ENCODE measurements at regions not wholly inside any gene's neighbourhood (a gene's known extent, or its start where the extent isn't known, plus 50 kb on each side); places are given as distances from the start of the nearest gene placed in this dataset.

DNA sequence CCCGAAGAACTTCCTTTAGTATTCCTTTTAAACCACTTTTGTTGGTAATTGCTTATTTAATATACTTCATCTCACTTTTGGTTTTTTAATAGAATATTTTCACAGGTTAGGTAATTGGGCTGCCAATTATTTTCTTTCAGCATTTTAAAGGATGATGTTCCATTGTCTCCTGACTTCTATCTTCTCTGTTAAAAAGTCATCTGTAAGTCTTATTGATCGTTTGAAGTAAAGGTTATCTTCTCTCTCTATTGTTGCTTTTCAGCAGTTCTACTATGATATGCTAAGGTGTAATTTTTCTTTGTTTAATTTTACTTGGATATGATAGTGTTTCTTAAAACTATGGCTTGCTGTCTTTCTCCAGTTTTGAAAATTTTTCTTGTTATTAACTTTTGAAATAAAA is 307.5 kb downstream of the MAP2K4 start:
- no peak for FAIRE-seq
- no peak for DNase-seq (ENCODE audit: low read depth, low spot score)
- no peaks in the 10 kb centered on the region for H3K9me3 ChIP-seq (ENCODE audit: control insufficient read depth, low read depth, low read length)
- no peak overlapping the region for H2AFZ ChIP-seq (ENCODE audit: control insufficient read depth, low read length)
- TF ChIP-seq CTCF (optimal IDR thresholded peaks at IDR 0.05 in 1 of 3, IDR thresholded peaks at IDR 0.05 in 1 of 3, conservative IDR thresholded peaks at IDR 0.05 in 1 of 3; ENCODE audit: extremely low read depth in 1 of 3, insufficient read depth in 2 of 3, low read length in 3 of 3) (no peak), EZH2 (IDR thresholded peaks at IDR 0.05; ENCODE audit: low read length) (no peak)
- no peak overlapping the region for H3K4me2 ChIP-seq (ENCODE audit: control insufficient read depth, extremely low read depth, insufficient read depth, low read depth, low read length)
- no peaks in the 10 kb centered on the region for H3K4me1 ChIP-seq (ENCODE audit: control insufficient read depth, extremely low read depth, insufficient read depth, low read length)
- no peaks in the 10 kb centered on the region for H3K27me3 ChIP-seq (ENCODE audit: control insufficient read depth, extremely low read depth, insufficient read depth, low read length)
- H3K36me3 ChIP-seq (ENCODE audit: control insufficient read depth in 2 of 2, extremely low read depth in 1 of 2, insufficient read depth in 2 of 2, low read length in 2 of 2) = no peaks in the 10 kb centered on the region
- no peak overlapping the region for H3K4me3 ChIP-seq (ENCODE audit: control insufficient read depth in 2 of 3, extremely low read depth in 1 of 3, insufficient read depth in 2 of 3, low read depth in 1 of 3, low read length in 3 of 3)
- H3K27ac ChIP-seq (ENCODE audit: control insufficient read depth, insufficient read depth, low read length) = no peak overlapping the region
- H3K79me2 ChIP-seq (ENCODE audit: control insufficient read depth, insufficient read depth, low read length) = no peaks in the 10 kb centered on the region
- no peaks in the 10 kb centered on the region for H3K9me1 ChIP-seq (ENCODE audit: control insufficient read depth, extremely low read depth, insufficient read depth, low read length)
- dilution Hi-C loops (cut with MboI; ENCODE audit: extremely low pct_ligation_motif_present, low sequenced_read_pairs) = no loop called here
- H3K9ac ChIP-seq (ENCODE audit: control insufficient read depth, extremely low read depth, insufficient read depth, low read length) = no peak overlapping the region
- no peaks in the 10 kb centered on the region for H4K20me1 ChIP-seq (ENCODE audit: control insufficient read depth, extremely low read depth, insufficient read depth, low read length)

GRCh38 chr17:12330456-12330855 is 309.8 kb downstream of the MAP2K4 start:
- dilution Hi-C loops (cut with MboI; ENCODE audit: extremely low pct_ligation_motif_present, low sequenced_read_pairs) = no loop called here
- no peaks in the 10 kb centered on the region for H3K9me3 ChIP-seq (ENCODE audit: control insufficient read depth, low read depth, low read length)

More at GRCh38 chr17:12330456-12330855, 309.8 kb downstream of the MAP2K4 start:
- H3K4me3 ChIP-seq (ENCODE audit: control insufficient read depth in 2 of 3, extremely low read depth in 1 of 3, insufficient read depth in 2 of 3, low read depth in 1 of 3, low read length in 3 of 3) = no peak overlapping the region
- H3K27me3 ChIP-seq (ENCODE audit: control insufficient read depth, extremely low read depth, insufficient read depth, low read length) = no peaks in the 10 kb centered on the region
- FAIRE-seq (no peak), DNase-seq (ENCODE audit: low read depth, low spot score) (no peak)
- no peak overlapping the region for H2AFZ ChIP-seq (ENCODE audit: control insufficient read depth, low read length)
- no peaks in the 10 kb centered on the region for H3K36me3 ChIP-seq (ENCODE audit: control insufficient read depth in 2 of 2, extremely low read depth in 1 of 2, insufficient read depth in 2 of 2, low read length in 2 of 2)
- H3K27ac ChIP-seq (ENCODE audit: control insufficient read depth, insufficient read depth, low read length) = no peak overlapping the region
- TF ChIP-seq CTCF (optimal IDR thresholded peaks at IDR 0.05 in 1 of 3, IDR thresholded peaks at IDR 0.05 in 1 of 3, conservative IDR thresholded peaks at IDR 0.05 in 1 of 3; ENCODE audit: extremely low read depth in 1 of 3, insufficient read depth in 2 of 3, low read length in 3 of 3) = no peak
- TF ChIP-seq EZH2 (IDR thresholded peaks at IDR 0.05; ENCODE audit: low read length) = no peak
- H4K20me1 ChIP-seq (ENCODE audit: control insufficient read depth, extremely low read depth, insufficient read depth, low read length) = no peaks in the 10 kb centered on the region
- no peaks in the 10 kb centered on the region for H3K9me1 ChIP-seq (ENCODE audit: control insufficient read depth, extremely low read depth, insufficient read depth, low read length)
- H3K79me2 ChIP-seq (ENCODE audit: control insufficient read depth, insufficient read depth, low read length) = no peaks in the 10 kb centered on the region
- H3K4me2 ChIP-seq (ENCODE audit: control insufficient read depth, extremely low read depth, insufficient read depth, low read depth, low read length) = no peak overlapping the region
- no peaks in the 10 kb centered on the region for H3K4me1 ChIP-seq (ENCODE audit: control insufficient read depth, extremely low read depth, insufficient read depth, low read length)
- no peak overlapping the region for H3K9ac ChIP-seq (ENCODE audit: control insufficient read depth, extremely low read depth, insufficient read depth, low read length)
